Fibroblast of skin of abdomen (primary cell): ENCODE measurements at regions not wholly inside any gene's neighbourhood (a gene's known extent, or its start where the extent isn't known, plus 50 kb on each side); places are given as distances from the start of the nearest gene placed in this dataset.
"Not testable (repeated sequence)": the region's sequence is repeated elsewhere in the genome, so short reads cannot be mapped to it uniquely, and the experiment has no call there.

Experiments
- DNase-seq: peaks from one replicate; pipeline ENCODE4 v3.0.0-alpha.2; 2013

GRCh38 chr13:39803156-39803555 is 147.7 kb downstream of the COG6 start:
- DNase-seq: no peak

- no peak for DNase-seq
Observed at GRCh38 chr13:39803851-39804250, 148.4 kb downstream of the COG6 start.

DNA sequence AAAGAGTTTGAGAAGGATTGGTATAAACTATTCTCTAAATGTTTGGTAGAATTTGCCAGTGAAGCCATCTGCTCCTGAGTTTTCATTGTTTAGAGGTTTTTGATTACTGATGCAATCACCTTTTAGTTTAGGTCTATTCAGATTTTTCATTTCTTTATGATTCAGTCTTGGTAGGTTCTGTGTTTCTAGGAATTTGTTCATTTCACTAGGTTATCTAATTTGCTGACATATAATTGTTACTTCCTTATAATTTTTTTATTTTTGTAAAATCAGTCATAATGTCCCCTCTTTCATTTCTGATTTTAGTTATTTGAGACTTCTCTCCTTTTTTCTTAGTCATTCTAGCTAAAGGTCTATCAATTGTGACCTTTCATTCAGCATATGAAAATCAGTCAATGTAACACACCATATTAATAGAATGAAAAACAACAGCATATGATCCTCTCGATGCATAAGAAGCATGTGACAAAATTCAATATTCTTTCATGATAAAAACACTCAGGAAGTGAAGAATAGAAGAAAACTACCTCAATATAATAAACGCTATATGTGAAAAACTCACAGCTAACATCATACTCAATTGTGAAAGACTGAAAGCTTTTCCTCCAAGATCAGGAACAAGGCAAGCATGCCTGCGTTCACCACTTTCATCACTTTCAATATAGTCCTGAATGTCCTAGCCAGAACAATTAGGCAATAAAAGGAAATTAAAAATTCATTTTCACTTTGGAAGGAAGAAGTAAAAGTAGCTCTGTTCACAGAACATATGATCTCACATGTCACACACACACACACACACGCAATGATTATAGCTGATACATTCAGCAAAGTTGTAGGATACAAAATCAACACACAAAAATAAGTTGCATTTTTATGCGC is 149.1 kb downstream of the COG6 start:
- no peak for DNase-seq

DNA sequence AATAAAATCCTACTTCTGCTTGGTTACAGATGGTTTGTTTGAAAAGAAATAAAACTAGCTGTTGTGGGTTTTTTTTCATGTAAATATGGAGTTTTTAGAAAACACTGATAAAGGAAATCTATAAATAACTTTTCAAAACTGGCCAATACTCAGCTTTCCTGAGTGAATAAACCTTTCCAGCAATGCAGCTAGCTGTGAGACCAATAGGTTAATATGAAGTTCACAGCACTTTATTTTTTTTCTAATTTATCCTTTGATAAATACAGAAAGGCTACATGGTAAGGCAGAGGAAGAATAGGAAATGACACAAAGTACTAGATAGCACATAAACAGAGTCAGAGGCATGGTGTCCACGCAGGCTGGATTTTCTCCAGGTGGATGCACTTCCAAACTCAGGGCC is 154.0 kb downstream of the COG6 start:
- no peak for DNase-seq

DNA sequence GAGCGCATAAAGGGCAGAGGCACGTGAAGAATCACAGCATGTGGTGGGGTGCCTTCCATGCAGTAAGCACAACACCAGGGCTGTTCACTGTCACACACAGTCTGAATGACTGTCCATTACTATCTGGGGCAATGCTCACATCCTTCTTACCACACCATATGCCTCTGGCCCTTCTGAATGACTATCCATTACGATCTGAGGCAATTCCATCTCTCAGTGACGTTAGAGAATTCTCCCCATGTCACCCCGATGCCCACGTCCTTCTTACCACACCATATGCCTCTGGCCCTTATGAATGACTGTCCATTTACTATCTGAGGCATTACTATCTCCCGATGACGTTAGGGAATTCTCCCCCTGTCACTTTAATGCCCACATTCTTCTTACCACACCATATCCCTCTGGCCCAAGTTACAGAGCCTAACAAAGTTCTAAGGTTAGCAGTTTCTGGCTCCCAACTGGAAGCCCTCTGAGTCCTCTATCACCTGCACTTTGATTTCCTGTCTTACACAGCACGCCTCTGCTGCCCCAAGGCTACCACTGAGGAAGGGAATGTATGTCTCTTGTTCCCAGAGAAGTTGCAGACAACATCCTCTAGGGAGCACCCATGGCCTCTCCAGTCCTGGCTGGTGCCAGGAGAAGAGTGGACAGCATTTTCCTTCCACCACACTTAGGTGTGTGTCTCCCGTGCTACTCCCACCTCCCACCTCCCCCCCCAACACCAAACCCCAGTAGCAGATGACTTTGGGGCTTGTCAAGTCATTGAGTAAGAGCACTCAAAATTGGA is 154.8 kb downstream of the COG6 start:
- DNase-seq: no peak

DNA sequence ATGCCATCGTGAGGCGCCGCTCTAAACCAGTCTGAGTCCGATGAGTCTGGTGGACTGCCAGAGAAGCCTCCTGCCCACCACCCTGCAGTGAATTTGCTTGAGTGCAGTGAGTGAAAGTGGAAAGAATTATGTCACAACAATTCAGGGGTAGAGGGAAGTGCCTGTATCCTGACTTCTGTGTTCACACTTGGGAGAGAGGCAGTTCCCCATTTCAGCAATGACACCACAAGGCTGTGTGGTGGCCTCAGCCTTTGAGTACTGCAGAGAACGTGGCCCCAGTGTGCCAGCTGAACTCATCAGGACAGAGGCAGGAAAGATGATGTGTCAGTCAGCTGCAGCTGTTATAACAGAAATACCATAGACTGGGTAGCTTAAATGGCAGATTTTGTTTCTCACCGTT is 155.6 kb downstream of the COG6 start:
- no peak for DNase-seq

GRCh38 chr13:39811696-39812095 is 156.2 kb downstream of the COG6 start:
- no peak for DNase-seq

- peak; percentile 2 for DNase-seq
Observed at GRCh38 chr13:39815345-39816111, 160.1 kb downstream of the COG6 start.

GRCh38 chr13:39816936-39817335 is 161.5 kb downstream of the COG6 start:
- DNase-seq: peak; percentile 9

DNA sequence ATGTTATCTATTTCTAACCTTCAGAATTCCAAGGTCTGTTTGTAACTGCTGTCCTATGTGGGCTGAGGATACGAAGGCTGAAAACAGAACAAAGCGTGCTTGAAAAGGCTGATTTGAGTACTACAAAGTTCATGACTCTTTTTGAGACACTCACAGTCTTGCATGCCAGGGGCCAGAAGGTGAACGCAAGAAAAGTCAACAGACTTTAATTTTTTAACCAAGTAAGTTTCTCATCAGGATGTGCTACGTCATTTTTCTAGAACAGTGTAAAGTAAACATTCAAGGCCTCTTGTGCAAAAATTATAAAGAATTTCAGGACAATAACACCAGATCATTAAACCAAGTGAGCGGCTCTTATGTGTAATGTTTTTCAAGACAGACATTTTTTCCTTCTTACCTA is 163.5 kb downstream of the COG6 start:
- no peak for DNase-seq

GRCh38 chr13:39820606-39821005 is 165.1 kb downstream of the COG6 start:
- no peak for DNase-seq

DNA sequence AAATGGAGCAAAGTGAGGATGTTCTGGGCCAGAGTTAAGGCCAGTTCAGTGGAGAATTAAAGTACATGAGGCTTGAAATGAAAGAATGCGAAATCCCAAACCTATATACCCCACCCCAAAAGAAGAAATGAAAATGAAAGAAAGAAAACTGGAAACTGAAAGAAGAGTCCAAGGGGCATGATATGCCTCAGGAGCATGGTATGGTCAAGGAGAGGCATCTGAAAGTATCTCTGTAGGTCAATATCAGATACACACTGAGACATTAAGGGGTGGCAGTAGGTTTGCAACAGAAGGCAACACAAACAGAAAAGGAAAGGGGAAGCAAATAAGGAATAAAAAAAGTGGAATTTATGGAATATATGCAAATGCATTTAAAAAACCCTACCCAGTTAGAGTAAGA is 166.5 kb downstream of the COG6 start:
- DNase-seq: no peak

GRCh38 chr13:39822437-39822836 is 167.0 kb downstream of the COG6 start:
- no peak for DNase-seq

DNA sequence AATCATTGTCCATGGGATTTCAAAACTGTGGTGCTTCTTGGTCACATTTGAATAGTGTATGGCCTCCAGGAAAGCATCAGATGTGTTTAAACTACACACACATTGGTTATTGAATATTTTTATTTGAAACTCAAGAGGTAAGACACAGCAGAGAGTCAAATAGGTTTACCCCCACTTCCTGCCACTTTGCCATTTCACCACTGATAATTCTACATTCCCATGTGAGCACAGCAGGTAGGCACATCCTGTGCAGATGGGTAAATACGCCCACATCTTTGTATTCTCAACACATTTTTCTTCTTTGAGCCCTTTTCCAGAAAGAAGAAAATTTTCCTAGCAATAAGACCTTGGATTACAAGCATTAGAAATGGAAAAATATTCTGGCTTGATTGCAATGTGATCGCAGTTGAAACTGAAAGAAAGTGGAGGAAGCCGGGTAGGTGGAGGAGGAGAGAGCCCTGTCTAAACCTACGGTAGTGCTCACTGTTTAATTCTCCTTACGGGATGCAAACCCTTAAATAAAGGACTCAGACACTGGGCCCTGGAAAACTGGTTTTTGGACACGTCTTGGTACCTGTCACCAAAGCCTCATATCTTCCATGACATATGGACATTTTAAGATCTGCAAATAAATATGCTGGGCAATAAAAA is 167.7 kb downstream of the COG6 start:
- DNase-seq: no peak

DNA sequence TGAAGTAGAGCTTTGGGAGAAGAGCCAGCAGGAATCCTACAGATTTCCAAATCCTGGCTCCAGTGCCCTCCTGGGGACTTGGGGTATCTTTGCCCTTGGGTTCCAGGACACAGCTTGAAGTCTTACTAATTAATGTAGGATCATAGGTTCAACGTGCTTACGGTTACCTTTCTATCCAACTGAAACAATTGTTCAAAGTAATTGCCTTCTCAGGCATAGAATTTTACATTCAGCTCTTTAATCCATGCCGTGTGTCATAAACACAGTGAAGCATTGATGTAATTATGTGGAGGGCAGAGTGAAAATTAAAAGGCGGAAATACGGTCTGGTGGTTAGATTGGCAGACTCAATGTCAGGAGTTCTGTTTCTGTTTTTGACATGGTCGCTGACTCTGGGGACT is 170.4 kb downstream of the COG6 start:
- no peak for DNase-seq

- no peak for DNase-seq
Observed at GRCh38 chr13:39835253-39835652, 179.8 kb downstream of the COG6 start.

- no peak for DNase-seq
Observed at GRCh38 chr13:39836038-39836437, 180.6 kb downstream of the COG6 start.

DNA sequence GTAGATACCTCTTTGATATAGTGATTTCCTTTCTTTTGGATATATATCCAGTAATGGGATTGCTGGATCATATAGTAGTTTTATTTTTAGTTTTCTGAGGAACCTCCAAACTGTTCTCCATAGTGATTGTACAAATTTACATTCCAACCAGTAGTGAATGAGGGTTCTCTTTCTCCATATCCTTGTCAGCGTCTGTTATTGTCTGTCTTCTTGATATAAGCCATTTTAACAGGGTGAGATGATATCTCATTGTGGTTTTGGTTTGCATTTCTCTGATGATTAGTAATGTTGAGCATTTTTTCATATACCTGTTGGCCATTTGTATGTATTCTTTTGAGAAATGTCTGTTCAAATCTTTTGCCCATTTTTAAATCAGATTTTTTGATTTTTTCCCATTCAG is 182.4 kb downstream of the COG6 start:
- not testable (repeated sequence) for DNase-seq

DNA sequence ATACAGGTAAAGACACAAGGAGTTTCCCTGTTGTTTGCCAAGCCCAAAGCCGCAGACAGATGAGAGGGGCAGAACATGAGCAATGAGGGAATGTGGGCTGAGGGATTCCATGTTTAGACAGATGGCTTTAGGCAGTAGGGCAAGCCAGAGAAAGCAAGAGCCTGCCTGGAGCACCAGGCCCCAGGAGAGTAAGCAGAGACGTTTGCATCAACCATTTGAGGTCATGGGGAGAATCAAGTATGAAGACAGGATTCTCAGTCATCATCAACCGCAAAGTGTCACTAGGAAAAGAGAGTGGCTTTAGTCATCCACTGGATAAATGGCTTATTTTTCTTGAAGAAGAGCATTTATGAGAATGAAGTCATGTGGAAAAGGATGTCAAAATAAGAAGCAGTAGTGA is 184.7 kb downstream of the COG6 start:
- no peak for DNase-seq

DNA sequence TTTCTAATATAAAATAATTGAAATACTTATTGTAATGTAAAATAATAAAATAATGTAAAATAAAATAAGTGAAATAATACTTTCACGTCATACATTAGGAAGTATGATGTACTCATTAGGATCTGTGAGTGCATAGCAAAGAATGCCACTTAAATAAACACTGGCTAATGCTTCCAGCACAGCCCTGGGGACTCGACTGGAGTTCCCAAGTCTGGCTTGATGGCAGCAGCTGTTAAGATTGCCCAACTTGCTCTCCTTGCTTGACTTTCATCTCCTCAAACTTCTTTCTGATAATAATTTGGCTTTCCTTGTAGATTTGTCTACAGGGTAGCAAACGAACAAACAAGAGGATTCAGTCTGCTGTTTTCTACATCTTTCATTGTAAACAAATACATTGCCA is 191.9 kb downstream of the COG6 start:
- DNase-seq: no peak

- no peak for DNase-seq
Observed at GRCh38 chr13:39855236-39855635, 199.8 kb downstream of the COG6 start.

- no peak for DNase-seq
Observed at GRCh38 chr13:39856714-39857113, 201.3 kb downstream of the COG6 start.

DNA sequence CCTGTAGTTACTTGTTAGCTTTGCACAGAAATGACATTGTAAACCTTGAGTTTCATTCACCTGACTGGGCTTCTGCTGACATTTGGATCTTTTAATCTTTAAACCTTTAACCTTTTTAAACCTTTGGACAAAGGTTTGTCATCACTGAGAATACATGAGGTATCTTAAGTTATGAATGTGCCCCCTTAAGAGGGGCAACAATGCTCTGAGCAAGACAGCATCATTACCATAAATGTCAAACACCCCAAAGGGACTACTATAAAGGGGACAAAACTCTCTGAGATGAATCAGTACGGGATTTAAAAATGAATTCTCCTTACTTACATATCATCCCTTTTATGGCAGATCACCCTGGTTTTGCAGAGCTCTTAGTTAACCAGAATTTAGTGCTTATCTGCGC is 203.3 kb downstream of the COG6 start:
- DNase-seq: no peak
